SK-N-SH (cell line): ENCODE measurements at regions not wholly inside any gene's neighbourhood (a gene's known extent, or its start where the extent isn't known, plus 50 kb on each side); places are given as distances from the start of the nearest gene placed in this dataset.
A peak's percentile ranks its signal among the peaks of the same experiment; 100 is the strongest.

Experiments
- CTCF ChIA-PET: fragments of 300-600, 350-600 bp; formaldehyde crosslinking; extraction: SDS; loops from one replicate; lab custom pipeline; 2021; lab: Yijun Ruan, JAX
- POLR2A ChIA-PET: fragments of 350-600 bp; sonication (Branson Sonifier 250); formaldehyde crosslinking; extraction: SDS; loops from one replicate; lab custom pipeline; 2020; ENCODE audit warnings: antibody characterized with exemption, inconsistent platforms; lab: Yijun Ruan, JAX
- DNase-seq: peaks from one replicate; pipeline ENCODE4 v3.0.0; 2012
- H2AFZ ChIP-seq: fragments of 200-600 bp; sonication (generic); 2 replicates; pipeline ENCODE4 v1.8.1; 2016; ENCODE audit warnings: antibody characterized with exemption, mild to moderate bottlenecking, low read depth
- H3F3A ChIP-seq: fragments of 200-600 bp; sonication (generic); replicated peaks from 2 replicates; pipeline ENCODE3; 2016; ENCODE audit warnings: antibody characterized with exemption, mild to moderate bottlenecking; ENCODE audit not compliant: insufficient read depth
- H3K27ac ChIP-seq, 2 experiments: fragments of 200-500 bp in 1 of 2; fragments of 200-600 bp in 1 of 2; sonication (Bioruptor generic) in 1 of 2; sonication (generic), shearing (Covaris generic) in 1 of 2; 2 replicates each; pipeline versions ENCODE4 v1.5.1 to v1.6.1; 2014 to 2016; ENCODE audit warnings: low read depth in 2 of 2, inconsistent platforms in 1 of 2, low read length in 1 of 2, mild to moderate bottlenecking in 1 of 2, mixed read lengths in 1 of 2
- H3K27me3 ChIP-seq: fragments of 200-600 bp; sonication (generic), shearing (Covaris generic); 2 replicates; pipeline ENCODE4 v1.6.1; 2016; ENCODE audit warnings: mixed run types; ENCODE audit not compliant: insufficient read depth
- H3K36me3 ChIP-seq, 2 experiments: fragments of 200-500 bp in 1 of 2; fragments of 200-600 bp in 1 of 2; sonication (Bioruptor generic) in 1 of 2; sonication (generic) in 1 of 2; replicated peaks in 1 of 2; 2 replicates each; pipeline versions ENCODE3 to v1.5.1; 2014 to 2016; ENCODE audit warnings: low read length in 1 of 2, mild to moderate bottlenecking in 1 of 2; ENCODE audit not compliant: insufficient read depth in 2 of 2, control insufficient read depth in 1 of 2
- H3K4me1 ChIP-seq, 2 experiments: fragments of 200-500 bp in 1 of 2; fragments of 200-600 bp in 1 of 2; sonication (Bioruptor generic) in 1 of 2; sonication (generic), shearing (Covaris generic) in 1 of 2; 2 replicates each; pipeline versions ENCODE4 v1.5.1 to v1.6.1; 2014 to 2016; ENCODE audit warnings: low read depth in 1 of 2, low read length in 1 of 2, mixed run types in 1 of 2; ENCODE audit not compliant: insufficient read depth in 2 of 2, control insufficient read depth in 1 of 2
- H3K4me2 ChIP-seq: fragments of 200-600 bp; sonication (generic), shearing (Covaris generic); 2 replicates; pipeline ENCODE4 v1.6.1; 2017; ENCODE audit warnings: mixed run types
- H3K4me3 ChIP-seq, 2 experiments: fragments of 200-500 bp in 1 of 2; fragments of 200-600 bp in 1 of 2; sonication (Bioruptor generic) in 1 of 2; sonication (generic), shearing (Covaris generic) in 1 of 2; 2 replicates each; pipeline versions ENCODE4 v1.5.1 to v1.8.1; 2014 to 2016; ENCODE audit warnings: low read depth in 2 of 2, inconsistent platforms in 1 of 2, low read length in 1 of 2, mild to moderate bottlenecking in 1 of 2, mixed read lengths in 1 of 2, moderate library complexity in 1 of 2
- H3K79me2 ChIP-seq: fragments of 200-600 bp; sonication (generic); 2 replicates; pipeline ENCODE4 v1.8.1; 2017; ENCODE audit warnings: mild to moderate bottlenecking; ENCODE audit not compliant: insufficient read depth
- H3K9ac ChIP-seq: fragments of 200-600 bp; sonication (generic); 2 replicates; pipeline ENCODE4 v1.6.1; 2017; ENCODE audit warnings: mixed run types
- H3K9me2 ChIP-seq: fragments of 200-600 bp; sonication (generic); 2 replicates; pipeline ENCODE4 v1.6.1; 2017; ENCODE audit warnings: mixed run types
- H3K9me3 ChIP-seq: fragments of 200-600 bp; sonication (generic); 2 replicates; pipeline ENCODE4 v1.6.1; 2017; ENCODE audit warnings: mixed run types, mild to moderate bottlenecking, moderate library complexity
- H4K20me1 ChIP-seq: fragments of 200-600 bp; sonication (generic); 2 replicates; pipeline ENCODE4 v1.6.1; 2017; ENCODE audit warnings: mild to moderate bottlenecking, mixed run types; ENCODE audit not compliant: insufficient read depth
- CHD2 ChIP-seq: fragments of 150-350 bp; IDR thresholded peaks from 2 replicates; pipeline ENCODE4 v1.6.1; 2018; ENCODE audit warnings: low read length; ENCODE audit not compliant: partially characterized antibody
- CTCF ChIP-seq: fragments of 200-600 bp; sonication (generic); IDR thresholded peaks from 2 replicates; pipeline ENCODE4 v1.6.1; 2017; ENCODE audit warnings: antibody characterized with exemption, mild to moderate bottlenecking, moderate library complexity
- ELF1 ChIP-seq: IDR thresholded peaks from 2 replicates; pipeline ENCODE4 v1.4.0; 2012
- EP300 ChIP-seq, 2 experiments: IDR thresholded peaks; 2 replicates each; pipeline versions ENCODE4 v1.4.0 to v1.6.1; 2012; ENCODE audit warnings: borderline replicate concordance in 1 of 2, low read depth in 1 of 2, low read length in 1 of 2
- EZH2phosphoT487 ChIP-seq: fragments of 200-600 bp; sonication (generic); IDR thresholded peaks from 2 replicates; pipeline ENCODE4 v1.6.1; 2017; ENCODE audit warnings: low read depth, mixed run types, mild to moderate bottlenecking, antibody characterized with exemption, moderate library complexity, borderline replicate concordance
- FOSL2 ChIP-seq: IDR thresholded peaks from 2 replicates; pipeline ENCODE4 v1.4.0; 2012; ENCODE audit warnings: low read depth, mild to moderate bottlenecking, moderate library complexity, borderline replicate concordance
- FOXJ3 ChIP-seq: sonication (generic); formaldehyde crosslinking; IDR thresholded peaks from 2 replicates; pipeline ENCODE4 v1.5.1; 2020; ENCODE audit warnings: mild to moderate bottlenecking, missing genetic modification reagents
- GABPA ChIP-seq: IDR thresholded peaks from 2 replicates; pipeline ENCODE4 v1.4.0; 2012; ENCODE audit warnings: low read depth, mild to moderate bottlenecking
- GATA2 ChIP-seq: sonication (generic); formaldehyde crosslinking; IDR thresholded peaks from 2 replicates; pipeline ENCODE4 v1.5.0; 2020; ENCODE audit warnings: mild to moderate bottlenecking, missing genetic modification reagents
- NFIC ChIP-seq: IDR thresholded peaks from 2 replicates; pipeline ENCODE4 v1.4.0; 2012; ENCODE audit warnings: borderline replicate concordance
- NRF1 ChIP-seq: IDR thresholded peaks from 2 replicates; pipeline ENCODE4 v1.6.1; 2012; ENCODE audit warnings: low read depth, mild to moderate bottlenecking, low read length
- RAD21 ChIP-seq: IDR thresholded peaks from 2 replicates; pipeline ENCODE4 v1.6.1; 2012; ENCODE audit warnings: mild to moderate bottlenecking, low read length
- REST ChIP-seq: IDR thresholded peaks from 2 replicates; pipeline ENCODE4 v1.6.1; 2012; ENCODE audit warnings: mild to moderate bottlenecking, low read depth, low read length, moderate library complexity
- RXRA ChIP-seq: IDR thresholded peaks from 2 replicates; pipeline ENCODE4 v1.4.0; 2012; ENCODE audit warnings: low read depth, mild to moderate bottlenecking, borderline replicate concordance
- SIN3A ChIP-seq: IDR thresholded peaks from 2 replicates; pipeline ENCODE4 v1.6.1; 2012; ENCODE audit warnings: low read depth, mild to moderate bottlenecking, low read length, moderate library complexity, borderline replicate concordance
- SMC3 ChIP-seq: IDR thresholded peaks from 2 replicates; pipeline ENCODE4 v1.6.1; 2012; ENCODE audit warnings: low read depth, low read length, improper control_type of control experiment
- TAF1 ChIP-seq: IDR thresholded peaks from 2 replicates; pipeline ENCODE4 v1.6.1; 2012; ENCODE audit warnings: low read depth, mild to moderate bottlenecking, low read length, moderate library complexity, borderline replicate concordance
- TCF12 ChIP-seq: IDR thresholded peaks from 2 replicates; pipeline ENCODE4 v1.4.0; 2012
- TEAD4 ChIP-seq: IDR thresholded peaks from 2 replicates; pipeline ENCODE4 v1.4.0; 2012; ENCODE audit warnings: mild to moderate bottlenecking, borderline replicate concordance; ENCODE audit not compliant: insufficient read depth
- USF2 ChIP-seq: fragments of 150-350 bp; IDR thresholded peaks from 2 replicates; pipeline ENCODE4 v1.6.1; 2017; ENCODE audit warnings: antibody characterized with exemption, low read length, low read depth, borderline replicate concordance
- YY1 ChIP-seq: IDR thresholded peaks from 2 replicates; pipeline ENCODE4 v1.4.0; 2012; ENCODE audit warnings: low read depth, mild to moderate bottlenecking
- WGBS: methylation state at CpG from one replicate; pipeline ENCODE4 v1.1.6; 2017; ENCODE audit warnings: low lambda C conversion rate; 5-methylcytosine and 5-hydroxymethylcytosine counted together
- TF ChIP-seq, protein P1 (sequence below): IDR thresholded peaks from 2 replicates; pipeline ENCODE4; 2012
- TF ChIP-seq, protein P2 (sequence below): IDR thresholded peaks from 2 replicates; pipeline ENCODE4 v1.4.0; 2012; ENCODE audit warnings: low read depth
- TF ChIP-seq, protein P3 (sequence below): IDR thresholded peaks from 2 replicates; pipeline ENCODE4 v1.4.0; 2012; ENCODE audit warnings: low read depth, borderline replicate concordance

DNA sequence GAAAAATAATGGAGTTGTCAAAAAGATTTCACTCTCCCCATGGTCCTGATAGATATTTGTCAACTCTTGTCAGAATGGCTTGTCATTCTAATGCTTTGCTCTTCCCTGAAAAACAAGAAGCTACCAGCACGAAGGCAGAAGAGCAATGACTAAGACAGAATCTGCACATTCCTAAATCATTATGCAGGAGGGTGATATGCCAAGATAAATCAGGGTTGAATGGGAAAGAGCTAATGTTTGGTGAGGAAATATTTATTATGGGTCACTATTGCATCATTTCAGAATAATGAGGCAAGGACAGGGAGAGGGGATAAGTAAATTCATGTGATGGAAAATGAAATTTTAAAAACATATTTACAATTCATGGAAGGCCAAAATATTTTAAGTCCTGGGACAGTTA is 297.5 kb upstream of the XYLT1 start (continued):
- TF ChIP-seq YY1: no peak
- no peak for TF ChIP-seq EZH2phosphoT487
- TF ChIP-seq NRF1: no peak
- no peak for TF ChIP-seq USF2
- TF ChIP-seq, protein P1, sequence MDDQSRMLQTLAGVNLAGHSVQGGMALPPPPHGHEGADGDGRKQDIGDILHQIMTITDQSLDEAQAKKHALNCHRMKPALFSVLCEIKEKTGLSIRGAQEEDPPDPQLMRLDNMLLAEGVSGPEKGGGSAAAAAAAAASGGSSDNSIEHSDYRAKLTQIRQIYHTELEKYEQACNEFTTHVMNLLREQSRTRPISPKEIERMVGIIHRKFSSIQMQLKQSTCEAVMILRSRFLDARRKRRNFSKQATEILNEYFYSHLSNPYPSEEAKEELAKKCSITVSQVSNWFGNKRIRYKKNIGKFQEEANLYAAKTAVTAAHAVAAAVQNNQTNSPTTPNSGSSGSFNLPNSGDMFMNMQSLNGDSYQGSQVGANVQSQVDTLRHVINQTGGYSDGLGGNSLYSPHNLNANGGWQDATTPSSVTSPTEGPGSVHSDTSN: peak; percentile 95
- no peak for TF ChIP-seq GATA2 (CRISPR knock-in tag)
- TF ChIP-seq TAF1: no peak
- TF ChIP-seq FOXJ3 (CRISPR knock-in tag): no peak

DNA sequence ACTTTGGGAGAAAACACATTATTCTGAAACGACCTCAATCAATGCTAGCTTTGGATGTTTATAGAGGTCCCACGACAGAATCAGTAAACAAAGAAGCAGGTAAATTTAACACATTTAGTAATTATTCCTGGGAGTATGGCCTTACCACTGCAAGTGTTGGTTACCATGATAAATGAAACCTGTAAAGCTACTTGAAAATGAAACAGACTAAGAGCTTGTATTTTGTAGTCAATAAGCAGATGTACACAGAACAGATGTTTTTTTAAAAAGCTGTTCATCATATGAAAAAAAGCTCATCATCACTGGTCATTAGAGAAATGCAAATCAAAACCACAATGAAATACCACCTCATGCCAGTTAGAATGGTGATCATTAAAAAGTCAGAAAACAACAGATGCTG is 295.3 kb upstream of the XYLT1 start:
- H3K9me3 ChIP-seq: no peaks in the 10 kb centered on the region
- no peaks in the 10 kb centered on the region for H3K9me2 ChIP-seq
- H2AFZ ChIP-seq: no peak overlapping the region
- no peaks in the 10 kb centered on the region for H3K27me3 ChIP-seq
- ChIA-PET POLR2A (no interaction called here), CTCF (interaction anchor here (0.6 to 0.8 kb wide), 2 partner anchors 13 to 75 kb away, joined by 3 read pairs; no protein-coding TSS in a partner anchor)
- no peaks in the 10 kb centered on the region for H4K20me1 ChIP-seq
- H3K27ac ChIP-seq: no peak overlapping the region
- H3K36me3 ChIP-seq: no peaks in the 10 kb centered on the region
- no peaks in the 10 kb centered on the region for H3K79me2 ChIP-seq
- H3F3A ChIP-seq: peaks cover 4% of the 10 kb centered on the region
- DNase-seq: no peak
- H3K4me1 ChIP-seq: no peaks in the 10 kb centered on the region
- no peak overlapping the region for H3K4me3 ChIP-seq
- 50% methylated on average over 2 of the region's 2 CpGs for WGBS
- H3K9ac ChIP-seq: no peak overlapping the region
- H3K4me2 ChIP-seq: no peak overlapping the region
- TF ChIP-seq TCF12: no peak
- TF ChIP-seq GABPA: no peak
- no peak for TF ChIP-seq NFIC
- TF ChIP-seq FOSL2: no peak
- TF ChIP-seq SMC3: no peak
- TF ChIP-seq RAD21: no peak
- no peak for TF ChIP-seq CHD2
- no peak for TF ChIP-seq GATA2 (CRISPR knock-in tag)
- TF ChIP-seq ELF1: no peak
- no peak for TF ChIP-seq TEAD4
- no peak for TF ChIP-seq REST
- TF ChIP-seq, protein P2, sequence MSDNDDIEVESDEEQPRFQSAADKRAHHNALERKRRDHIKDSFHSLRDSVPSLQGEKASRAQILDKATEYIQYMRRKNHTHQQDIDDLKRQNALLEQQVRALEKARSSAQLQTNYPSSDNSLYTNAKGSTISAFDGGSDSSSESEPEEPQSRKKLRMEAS: no peak
- TF ChIP-seq CTCF: no peak
- TF ChIP-seq RXRA: no peak
- TF ChIP-seq YY1: no peak
- TF ChIP-seq SIN3A: no peak
- TF ChIP-seq EP300 (IDR thresholded peaks at IDR 0.05; ENCODE audit: borderline replicate concordance in 1 of 2, low read depth in 1 of 2, low read length in 1 of 2): no peak
- TF ChIP-seq FOXJ3 (CRISPR knock-in tag): no peak
- TF ChIP-seq, protein P3, sequence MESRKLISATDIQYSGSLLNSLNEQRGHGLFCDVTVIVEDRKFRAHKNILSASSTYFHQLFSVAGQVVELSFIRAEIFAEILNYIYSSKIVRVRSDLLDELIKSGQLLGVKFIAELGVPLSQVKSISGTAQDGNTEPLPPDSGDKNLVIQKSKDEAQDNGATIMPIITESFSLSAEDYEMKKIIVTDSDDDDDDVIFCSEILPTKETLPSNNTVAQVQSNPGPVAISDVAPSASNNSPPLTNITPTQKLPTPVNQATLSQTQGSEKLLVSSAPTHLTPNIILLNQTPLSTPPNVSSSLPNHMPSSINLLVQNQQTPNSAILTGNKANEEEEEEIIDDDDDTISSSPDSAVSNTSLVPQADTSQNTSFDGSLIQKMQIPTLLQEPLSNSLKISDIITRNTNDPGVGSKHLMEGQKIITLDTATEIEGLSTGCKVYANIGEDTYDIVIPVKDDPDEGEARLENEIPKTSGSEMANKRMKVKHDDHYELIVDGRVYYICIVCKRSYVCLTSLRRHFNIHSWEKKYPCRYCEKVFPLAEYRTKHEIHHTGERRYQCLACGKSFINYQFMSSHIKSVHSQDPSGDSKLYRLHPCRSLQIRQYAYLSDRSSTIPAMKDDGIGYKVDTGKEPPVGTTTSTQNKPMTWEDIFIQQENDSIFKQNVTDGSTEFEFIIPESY: no peak
